Body of pancreas (tissue), 4 donors: ENCODE measurements at regions not wholly inside any gene's neighbourhood (a gene's known extent, or its start where the extent isn't known, plus 50 kb on each side); places are given as distances from the start of the nearest gene placed in this dataset.

Experiments used
- POLR2A ChIP-seq, 3 donors: fragments of 450-650 bp; IDR thresholded peaks; one replicate each; pipeline ENCODE4 v1.6.1; 2016; ENCODE audit warnings: antibody characterized with exemption in 3 of 3, mild to moderate bottlenecking in 2 of 3
- TF ChIP-seq, protein P1 (sequence below), 7 experiments: fragments of 450-650 bp in 4 of 7; fragments of 200-600 bp in 3 of 7; sonication (generic) in 3 of 7; IDR thresholded peaks; one replicate each; pipeline ENCODE4 v1.5.1; 2016 to 2019; ENCODE audit warnings: antibody characterized with exemption in 7 of 7

DNA sequence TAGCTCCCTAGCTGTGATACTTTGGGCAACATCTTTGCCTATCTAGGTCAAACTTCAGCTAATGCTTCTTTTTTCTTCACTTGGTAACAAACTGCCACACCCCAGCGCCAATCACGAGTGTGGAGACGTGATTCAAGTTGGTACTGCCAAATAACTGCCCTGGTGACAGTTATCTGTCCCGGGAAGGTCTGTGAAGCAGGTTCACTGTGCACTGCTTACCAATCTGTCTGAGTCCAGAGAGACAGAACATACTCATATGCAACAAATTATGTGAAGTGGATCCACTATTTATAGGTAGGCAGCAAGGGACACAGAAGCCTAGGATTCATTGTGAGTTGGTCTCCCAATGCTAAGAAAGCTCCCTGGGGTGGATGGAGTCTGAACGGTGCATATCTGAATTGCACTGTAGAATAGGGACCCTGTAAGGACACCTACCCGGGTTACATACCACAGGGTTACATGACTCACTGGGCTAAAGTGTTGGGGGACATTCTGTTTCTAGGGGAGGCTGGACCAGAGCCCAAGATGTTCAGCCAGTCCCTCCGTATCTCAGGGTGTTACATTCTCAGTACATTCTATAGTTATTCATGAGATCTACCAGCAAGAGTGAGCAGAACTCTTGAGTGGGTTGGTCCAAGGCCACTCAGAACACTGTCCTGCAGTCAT lies 95.4 kb upstream of the STC2 start:
- TF ChIP-seq, protein P1, sequence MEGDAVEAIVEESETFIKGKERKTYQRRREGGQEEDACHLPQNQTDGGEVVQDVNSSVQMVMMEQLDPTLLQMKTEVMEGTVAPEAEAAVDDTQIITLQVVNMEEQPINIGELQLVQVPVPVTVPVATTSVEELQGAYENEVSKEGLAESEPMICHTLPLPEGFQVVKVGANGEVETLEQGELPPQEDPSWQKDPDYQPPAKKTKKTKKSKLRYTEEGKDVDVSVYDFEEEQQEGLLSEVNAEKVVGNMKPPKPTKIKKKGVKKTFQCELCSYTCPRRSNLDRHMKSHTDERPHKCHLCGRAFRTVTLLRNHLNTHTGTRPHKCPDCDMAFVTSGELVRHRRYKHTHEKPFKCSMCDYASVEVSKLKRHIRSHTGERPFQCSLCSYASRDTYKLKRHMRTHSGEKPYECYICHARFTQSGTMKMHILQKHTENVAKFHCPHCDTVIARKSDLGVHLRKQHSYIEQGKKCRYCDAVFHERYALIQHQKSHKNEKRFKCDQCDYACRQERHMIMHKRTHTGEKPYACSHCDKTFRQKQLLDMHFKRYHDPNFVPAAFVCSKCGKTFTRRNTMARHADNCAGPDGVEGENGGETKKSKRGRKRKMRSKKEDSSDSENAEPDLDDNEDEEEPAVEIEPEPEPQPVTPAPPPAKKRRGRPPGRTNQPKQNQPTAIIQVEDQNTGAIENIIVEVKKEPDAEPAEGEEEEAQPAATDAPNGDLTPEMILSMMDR (IDR thresholded peaks at IDR 0.05), result no peak
- no peak for TF ChIP-seq POLR2A (IDR thresholded peaks at IDR 0.05)
